ENCODE measurements at regions not wholly inside any gene's neighbourhood (a gene's known extent, or its start where the extent isn't known, plus 50 kb on each side); places are given as distances from the start of the nearest gene placed in this dataset.

GRCh38 chr21:24278711-24279110 is 1328.6 kb downstream of the MRPL39 start:
- Histone ChIP-seq H3K4me3 (no peak overlapping the region), H3K27ac (replicated peaks) (no peak overlapping the region), H3K4me1 (no peaks in the 10 kb centered on the region), H3K36me3 (no peaks in the 10 kb centered on the region), H3K27me3 (ENCODE audit: low read depth) (no peaks in the 10 kb centered on the region), H3K9me3 (replicated peaks) (no peaks in the 10 kb centered on the region)
- intact Hi-C loops (cut with micrococcal nuclease): no loop called here
- no peak for TF ChIP-seq CTCF (IDR thresholded peaks at IDR 0.05; ENCODE audit: borderline replicate concordance)
- no peak for DNase-seq

DNA sequence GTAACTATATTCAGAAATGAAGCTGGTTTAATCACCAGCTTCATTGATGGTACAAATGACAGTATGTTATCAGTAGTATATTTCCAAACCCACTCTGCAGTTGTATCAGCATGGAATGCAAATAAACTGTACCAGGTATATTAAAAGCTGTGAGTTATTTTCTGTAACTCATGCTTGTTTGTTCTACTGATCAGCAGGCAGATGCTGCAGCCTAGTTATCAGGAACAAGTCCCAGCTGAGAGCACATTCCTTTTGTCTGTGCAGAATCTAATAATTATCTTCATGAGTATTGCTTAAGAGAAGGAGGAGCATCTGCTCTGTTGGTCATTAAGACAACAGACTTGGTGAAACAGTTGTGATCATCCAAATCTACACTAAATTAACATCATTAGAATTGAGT is 1331.1 kb downstream of the MRPL39 start:
- no peaks in the 10 kb centered on the region for H3K27me3 ChIP-seq (ENCODE audit: low read depth)
- no peak for DNase-seq
- H3K4me3 ChIP-seq: no peak overlapping the region
- H3K27ac ChIP-seq (replicated peaks): no peak overlapping the region
- no peaks in the 10 kb centered on the region for H3K4me1 ChIP-seq
- intact Hi-C loops (cut with micrococcal nuclease): no loop called here
- H3K36me3 ChIP-seq: no peaks in the 10 kb centered on the region
- no peaks in the 10 kb centered on the region for H3K9me3 ChIP-seq (replicated peaks)
- no peak for TF ChIP-seq CTCF (IDR thresholded peaks at IDR 0.05; ENCODE audit: borderline replicate concordance)

DNA sequence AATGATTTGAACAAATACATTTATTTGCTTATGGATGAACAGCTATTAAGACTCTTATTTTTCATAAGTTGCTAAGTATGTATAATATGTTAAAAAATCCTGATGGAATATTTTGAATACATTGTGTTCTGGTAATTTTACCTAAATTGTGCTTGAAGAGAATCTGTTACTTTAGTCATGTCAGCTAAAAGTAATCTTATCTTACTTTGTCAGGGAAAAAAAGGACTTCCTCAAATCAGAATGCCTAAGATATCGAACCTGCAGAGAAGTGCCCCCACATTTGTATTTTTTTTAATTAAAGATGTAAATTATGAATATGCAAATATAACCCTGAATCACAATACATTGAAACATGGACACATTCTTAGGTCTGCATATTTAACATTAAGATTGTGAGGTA is 1331.7 kb downstream of the MRPL39 start:
- TF ChIP-seq CTCF (IDR thresholded peaks at IDR 0.05; ENCODE audit: borderline replicate concordance): no peak
- DNase-seq: no peak
- Histone ChIP-seq H3K36me3 (no peaks in the 10 kb centered on the region), H3K27ac (replicated peaks) (no peak overlapping the region), H3K4me1 (no peaks in the 10 kb centered on the region), H3K4me3 (no peak overlapping the region), H3K27me3 (ENCODE audit: low read depth) (no peaks in the 10 kb centered on the region), H3K9me3 (replicated peaks) (no peaks in the 10 kb centered on the region)
- intact Hi-C loops (cut with micrococcal nuclease): no loop called here

GRCh38 chr21:24272521-24272938 is 1334.8 kb downstream of the MRPL39 start:
- no peak for TF ChIP-seq CTCF (IDR thresholded peaks at IDR 0.05; ENCODE audit: borderline replicate concordance)
- Histone ChIP-seq H3K27ac (replicated peaks) (no peak overlapping the region), H3K4me3 (no peak overlapping the region), H3K36me3 (no peaks in the 10 kb centered on the region), H3K4me1 (no peaks in the 10 kb centered on the region), H3K9me3 (replicated peaks) (no peaks in the 10 kb centered on the region), H3K27me3 (ENCODE audit: low read depth) (no peaks in the 10 kb centered on the region)
- DNase-seq: no peak
- intact Hi-C loops (cut with micrococcal nuclease): no loop called here

DNA sequence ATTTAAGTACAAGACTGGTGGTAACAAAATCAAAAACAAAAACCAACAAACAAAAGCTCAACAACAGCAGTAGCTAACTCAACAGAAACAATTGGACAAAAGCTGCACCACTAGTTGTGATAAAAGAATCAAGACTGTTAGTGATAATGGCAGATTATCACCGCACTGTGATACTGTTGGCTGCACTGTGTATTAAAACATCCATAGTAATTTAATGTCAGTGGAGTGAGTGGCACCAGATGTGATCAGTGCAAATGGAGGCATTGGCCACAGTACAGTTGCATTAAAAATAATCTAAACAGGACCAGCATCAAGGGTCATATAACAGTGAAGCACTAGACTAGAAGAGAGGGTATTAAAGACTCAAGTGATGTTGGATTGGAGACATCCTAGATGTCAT is 1341.3 kb downstream of the MRPL39 start:
- Histone ChIP-seq H3K27me3 (ENCODE audit: low read depth) (no peaks in the 10 kb centered on the region), H3K36me3 (no peaks in the 10 kb centered on the region), H3K4me3 (no peak overlapping the region), H3K4me1 (no peaks in the 10 kb centered on the region), H3K9me3 (replicated peaks) (peaks cover 1% of the 10 kb centered on the region), H3K27ac (replicated peaks) (no peak overlapping the region)
- TF ChIP-seq CTCF (IDR thresholded peaks at IDR 0.05; ENCODE audit: borderline replicate concordance): no peak
- intact Hi-C loops (cut with micrococcal nuclease): no loop called here
- DNase-seq: no peak

GRCh38 chr21:24260751-24261150 is 1346.5 kb downstream of the MRPL39 start:
- DNase-seq: no peak
- Histone ChIP-seq H3K36me3 (no peaks in the 10 kb centered on the region), H3K27ac (replicated peaks) (no peak overlapping the region), H3K9me3 (replicated peaks) (peaks cover 14% of the 10 kb centered on the region), H3K4me3 (no peak overlapping the region), H3K4me1 (no peaks in the 10 kb centered on the region), H3K27me3 (ENCODE audit: low read depth) (no peaks in the 10 kb centered on the region)
- intact Hi-C loops (cut with micrococcal nuclease): no loop called here
- no peak for TF ChIP-seq CTCF (IDR thresholded peaks at IDR 0.05; ENCODE audit: borderline replicate concordance)

Measured in left ventricle myocardium inferior (tissue), 1 donor.